OCI-LY7 (cell line): ENCODE measurements at regions not wholly inside any gene's neighbourhood (a gene's known extent, or its start where the extent isn't known, plus 50 kb on each side); places are given as distances from the start of the nearest gene placed in this dataset.

ENCODE experiments used
- BruUV-seq: library from RNA; stranded (reverse); fragments of 400-500 nt; replicated peaks from 2 replicates; lab custom pipeline; 2021; lab: Mats Ljungman, UMichigan
- CTCF ChIA-PET: fragments of 300-600 bp; sonication (Branson Sonifier 250); formaldehyde crosslinking; loops from one replicate; lab custom pipeline; 2022; ENCODE audit warnings: antibody characterized with exemption; ENCODE audit not compliant: unreplicated experiment; lab: Charles Lee
- POLR2A ChIA-PET: fragments of 300-600 bp; sonication (Branson Sonifier 250); formaldehyde crosslinking; loops from one replicate; lab custom pipeline; 2022; ENCODE audit warnings: antibody characterized with exemption; lab: Charles Lee
- DNase-seq: peaks from one replicate; pipeline ENCODE4 v3.0.0-alpha.2; 2015; ENCODE audit warnings: low spot score
- H2AFZ ChIP-seq: fragments of 200-600 bp; sonication (generic), shearing (Covaris generic); 2 replicates; pipeline ENCODE4 v1.6.1; 2014; ENCODE audit warnings: mild to moderate bottlenecking, antibody characterized with exemption, low read length, moderate library complexity
- H3K27ac ChIP-seq: fragments of 200-600 bp; sonication (generic); 2 replicates; pipeline ENCODE4 v1.5.1; 2014; ENCODE audit warnings: mixed run types, low read depth, mild to moderate bottlenecking, moderate library complexity, low read length, inconsistent platforms; ENCODE audit not compliant: poor library complexity, severe bottlenecking
- H3K36me3 ChIP-seq: fragments of 200-600 bp; sonication (generic); 2 replicates; pipeline ENCODE4 v1.6.1; 2014; ENCODE audit warnings: mild to moderate bottlenecking, antibody characterized with exemption, low read length, moderate library complexity, mixed read lengths; ENCODE audit not compliant: insufficient read depth
- H3K4me1 ChIP-seq: fragments of 200-600 bp; sonication (generic); 2 replicates; pipeline ENCODE4 v1.5.1; 2014; ENCODE audit warnings: mild to moderate bottlenecking, low read length; ENCODE audit not compliant: insufficient read depth, poor library complexity, severe bottlenecking
- H3K4me2 ChIP-seq: fragments of 200-600 bp; sonication (generic); 2 replicates; pipeline ENCODE4 v1.6.1; 2014; ENCODE audit warnings: mild to moderate bottlenecking, low read length
- H3K4me3 ChIP-seq: fragments of 200-600 bp; sonication (generic); 2 replicates; pipeline ENCODE4 v1.5.1; 2014; ENCODE audit warnings: mild to moderate bottlenecking, low read depth, low read length; ENCODE audit not compliant: poor library complexity, severe bottlenecking
- H3K79me2 ChIP-seq: fragments of 200-600 bp; sonication (generic); 2 replicates; pipeline ENCODE4 v1.6.1; 2016; ENCODE audit warnings: low read depth, mild to moderate bottlenecking, low read length, moderate library complexity, mixed read lengths; ENCODE audit not compliant: insufficient read depth
- H3K9me2 ChIP-seq: fragments of 200-600 bp; sonication (generic); 2 replicates; pipeline ENCODE4 v1.6.1; 2016; ENCODE audit warnings: mild to moderate bottlenecking, low read length, mixed read lengths; ENCODE audit not compliant: insufficient read depth
- H3K9me3 ChIP-seq: fragments of 200-600 bp; sonication (generic); 2 replicates; pipeline ENCODE4 v1.6.1; 2014; ENCODE audit warnings: mild to moderate bottlenecking, mixed run types, low read length, mixed read lengths
- H4K20me1 ChIP-seq: fragments of 200-600 bp; sonication (generic); 2 replicates; pipeline ENCODE4 v1.6.1; 2014; ENCODE audit warnings: mild to moderate bottlenecking, antibody characterized with exemption, low read length, moderate library complexity, mixed read lengths; ENCODE audit not compliant: insufficient read depth
- CTCF ChIP-seq: fragments of 200-600 bp; sonication (generic); conservative IDR thresholded peaks from 2 replicates; pipeline ENCODE4 v1.5.1; 2014; ENCODE audit warnings: mild to moderate bottlenecking, antibody characterized with exemption, low read length, moderate library complexity, mixed read lengths
- EZH2phosphoT487 ChIP-seq: fragments of 200-600 bp; sonication (generic); IDR thresholded peaks from 2 replicates; pipeline ENCODE4 v1.6.1; 2018; ENCODE audit warnings: low read depth, borderline replicate concordance, mild to moderate bottlenecking, mixed run types, antibody characterized with exemption, low read length, moderate library complexity, mixed read lengths
- intact Hi-C: fragments of 100-400 bp; cut with micrococcal nuclease; formaldehyde crosslinking; loops from one replicate; pipeline ENCODE4 v1.10.0; 2022; ENCODE audit not compliant: unreplicated experiment

GRCh38 chr18:70762812-70763211, 474.0 kb downstream of the SOCS6 start:
- Histone ChIP-seq H3K79me2 (no peaks in the 10 kb centered on the region), H3K27ac (no peak overlapping the region), H3K4me3 (no peak overlapping the region), H3K9me2 (no peaks in the 10 kb centered on the region), H3K9me3 (no peaks in the 10 kb centered on the region), H3K4me1 (no peaks in the 10 kb centered on the region), H3K36me3 (no peaks in the 10 kb centered on the region), H3K4me2 (no peak overlapping the region), H2AFZ (no peak overlapping the region), H4K20me1 (no peaks in the 10 kb centered on the region)
- BruUV-seq: no TSS peak
- POLR2A ChIA-PET: no interaction called here
- CTCF ChIA-PET: no interaction called here
- DNase-seq: no peak
- TF ChIP-seq CTCF: no peak
- intact Hi-C loops: no loop called here

GRCh38 chr18:70758780-70759179, 469.9 kb downstream of the SOCS6 start:
- H3K27ac ChIP-seq: no peak overlapping the region
- intact Hi-C loops: no loop called here
- H3K9me2 ChIP-seq: no peaks in the 10 kb centered on the region
- no TSS peak for BruUV-seq
- TF ChIP-seq CTCF: no peak
- no peak for TF ChIP-seq EZH2phosphoT487
- H2AFZ ChIP-seq: no peak overlapping the region
- no peak overlapping the region for H3K4me3 ChIP-seq
- H3K4me2 ChIP-seq: no peak overlapping the region
- no peaks in the 10 kb centered on the region for H3K4me1 ChIP-seq
- H3K9me3 ChIP-seq: no peaks in the 10 kb centered on the region
- CTCF ChIA-PET: no interaction called here
- DNase-seq: no peak
- POLR2A ChIA-PET: no interaction called here
- no peaks in the 10 kb centered on the region for H3K36me3 ChIP-seq
- no peaks in the 10 kb centered on the region for H3K79me2 ChIP-seq
- H4K20me1 ChIP-seq: no peaks in the 10 kb centered on the region

DNA sequence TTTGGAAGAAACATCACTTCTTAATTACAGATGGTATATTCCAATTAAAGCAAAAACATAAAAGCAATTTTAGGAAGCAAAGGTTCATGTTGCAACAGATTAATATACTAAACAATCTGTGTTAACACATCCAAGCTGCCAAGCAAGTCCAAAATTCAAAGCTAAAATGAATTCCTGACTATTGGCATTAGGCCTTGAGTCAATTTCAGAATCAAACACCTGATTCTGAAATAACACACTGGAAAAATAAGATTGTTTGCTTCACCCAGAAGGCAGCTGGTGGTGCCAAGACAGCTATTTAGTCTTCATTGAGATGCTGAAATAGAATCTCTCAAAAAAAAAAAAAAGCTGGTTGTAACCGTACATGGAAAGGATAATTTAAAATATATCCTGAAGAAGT, 465.6 kb downstream of the SOCS6 start:
- CTCF ChIA-PET: no interaction called here
- TF ChIP-seq CTCF: no peak
- TF ChIP-seq EZH2phosphoT487: no peak
- intact Hi-C loops: no loop called here

More for the DNA sequence above, 465.6 kb downstream of the SOCS6 start:
- H4K20me1 ChIP-seq: no peaks in the 10 kb centered on the region
- H3K4me3 ChIP-seq: no peak overlapping the region
- H3K36me3 ChIP-seq: no peaks in the 10 kb centered on the region
- DNase-seq: no peak
- no peak overlapping the region for H3K27ac ChIP-seq
- H2AFZ ChIP-seq: no peak overlapping the region
- no peak overlapping the region for H3K4me2 ChIP-seq
- no peaks in the 10 kb centered on the region for H3K9me2 ChIP-seq
- H3K4me1 ChIP-seq: no peaks in the 10 kb centered on the region
- H3K79me2 ChIP-seq: no peaks in the 10 kb centered on the region
- POLR2A ChIA-PET: no interaction called here
- no TSS peak for BruUV-seq
- no peaks in the 10 kb centered on the region for H3K9me3 ChIP-seq
